SK-N-SH (cell line): ENCODE measurements at regions not wholly inside any gene's neighbourhood (a gene's known extent, or its start where the extent isn't known, plus 50 kb on each side); places are given as distances from the start of the nearest gene placed in this dataset.

ENCODE experiments used
- CTCF ChIP-seq: fragments of 200-600 bp; sonication (generic); IDR thresholded peaks from 2 replicates; pipeline ENCODE4 v1.6.1; 2017; ENCODE audit warnings: antibody characterized with exemption, mild to moderate bottlenecking, moderate library complexity
- EP300 ChIP-seq, 2 experiments: IDR thresholded peaks; 2 replicates each; pipeline versions ENCODE4 v1.4.0 to v1.6.1; 2012; ENCODE audit warnings: borderline replicate concordance in 1 of 2, low read depth in 1 of 2, low read length in 1 of 2
- EZH2phosphoT487 ChIP-seq: fragments of 200-600 bp; sonication (generic); IDR thresholded peaks from 2 replicates; pipeline ENCODE4 v1.6.1; 2017; ENCODE audit warnings: low read depth, mixed run types, mild to moderate bottlenecking, antibody characterized with exemption, moderate library complexity, borderline replicate concordance
- FOXM1 ChIP-seq: IDR thresholded peaks from 2 replicates; pipeline ENCODE4 v1.4.0; 2012; ENCODE audit warnings: low read depth, mild to moderate bottlenecking
- GABPA ChIP-seq: IDR thresholded peaks from 2 replicates; pipeline ENCODE4 v1.4.0; 2012; ENCODE audit warnings: low read depth, mild to moderate bottlenecking
- MAX ChIP-seq: IDR thresholded peaks from 2 replicates; pipeline ENCODE4 v1.4.0; 2012; ENCODE audit warnings: low read depth
- MXI1 ChIP-seq: IDR thresholded peaks from 2 replicates; pipeline ENCODE4 v1.6.1; 2012; ENCODE audit warnings: mild to moderate bottlenecking, low read depth, low read length, improper control_type of control experiment
- NFIC ChIP-seq: IDR thresholded peaks from 2 replicates; pipeline ENCODE4 v1.4.0; 2012; ENCODE audit warnings: borderline replicate concordance
- POLR2AphosphoS5 ChIP-seq: IDR thresholded peaks from 2 replicates; pipeline ENCODE4 v1.6.1; 2012; ENCODE audit warnings: low read depth, low read length
- RCOR1 ChIP-seq: fragments of 150-350 bp; IDR thresholded peaks from 2 replicates; pipeline ENCODE4 v1.6.1; 2017; ENCODE audit warnings: antibody characterized with exemption, low read length
- REST ChIP-seq: IDR thresholded peaks from 2 replicates; pipeline ENCODE4 v1.6.1; 2012; ENCODE audit warnings: mild to moderate bottlenecking, low read depth, low read length, moderate library complexity
- USF2 ChIP-seq: fragments of 150-350 bp; IDR thresholded peaks from 2 replicates; pipeline ENCODE4 v1.6.1; 2017; ENCODE audit warnings: antibody characterized with exemption, low read length, low read depth, borderline replicate concordance
- YY1 ChIP-seq: IDR thresholded peaks from 2 replicates; pipeline ENCODE4 v1.4.0; 2012; ENCODE audit warnings: low read depth, mild to moderate bottlenecking

- TF ChIP-seq RCOR1 (no peak), EP300 (IDR thresholded peaks at IDR 0.05; ENCODE audit: borderline replicate concordance in 1 of 2, low read depth in 1 of 2, low read length in 1 of 2) (no peak), CTCF (no peak), NFIC (no peak), EZH2phosphoT487 (no peak), MXI1 (no peak), REST (no peak), YY1 (no peak), FOXM1 (no peak), MAX (no peak), POLR2AphosphoS5 (no peak), USF2 (no peak), GABPA (no peak)
These were observed 69.4 kb upstream of the GABRA2 start for GRCh38 chr4:46459308-46459707.
